ENCODE measurements at regions not wholly inside any gene's neighbourhood (a gene's known extent, or its start where the extent isn't known, plus 50 kb on each side); places are given as distances from the start of the nearest gene placed in this dataset.
"Not testable (repeated sequence)": the region's sequence is repeated elsewhere in the genome, so short reads cannot be mapped to it uniquely, and the experiment has no call there.

GRCh38 chr12:93978553-93978952 lies 169.8 kb upstream of the PLXNC1 start:
- no peak for DNase-seq (ENCODE audit: low read depth, low spot score)

GRCh38 chr12:93979189-93979588 lies 169.2 kb upstream of the PLXNC1 start:
- no peak for DNase-seq (ENCODE audit: low read depth, low spot score)

GRCh38 chr12:93980711-93981110 lies 167.7 kb upstream of the PLXNC1 start:
- DNase-seq (ENCODE audit: low read depth, low spot score) = no peak

- no peak for DNase-seq (ENCODE audit: low read depth, low spot score)
Observed at GRCh38 chr12:93981411-93981810, 167.0 kb upstream of the PLXNC1 start.

- DNase-seq (ENCODE audit: low read depth, low spot score) = peak; percentile 76
Observed at GRCh38 chr12:93982771-93983315, 165.5 kb upstream of the PLXNC1 start.

- no peak for DNase-seq (ENCODE audit: low read depth, low spot score)
Observed at GRCh38 chr12:93984005-93984404, 164.4 kb upstream of the PLXNC1 start.

- DNase-seq (ENCODE audit: low read depth, low spot score) = no peak
Observed at GRCh38 chr12:93989949-93990348, 158.4 kb upstream of the PLXNC1 start.

GRCh38 chr12:93990832-93991803 lies 157.3 kb upstream of the PLXNC1 start:
- no peak for DNase-seq (ENCODE audit: low read depth, low spot score)

- DNase-seq (ENCODE audit: low read depth, low spot score) = no peak
Observed at GRCh38 chr12:93991829-93992461, 156.4 kb upstream of the PLXNC1 start.

- no peak for DNase-seq (ENCODE audit: low read depth, low spot score)
Observed at GRCh38 chr12:93994721-93995120, 153.7 kb upstream of the PLXNC1 start.

GRCh38 chr12:93996321-93996720 lies 152.1 kb upstream of the PLXNC1 start:
- DNase-seq (ENCODE audit: low read depth, low spot score) = no peak

- DNase-seq (ENCODE audit: low read depth, low spot score) = no peak
Observed at GRCh38 chr12:94001691-94002090, 146.7 kb upstream of the PLXNC1 start.

- DNase-seq (ENCODE audit: low read depth, low spot score) = not testable (repeated sequence)
Observed at GRCh38 chr12:94002925-94003324, 145.5 kb upstream of the PLXNC1 start.

GRCh38 chr12:94007833-94008232 lies 140.5 kb upstream of the PLXNC1 start:
- DNase-seq (ENCODE audit: low read depth, low spot score) = not testable (repeated sequence)

GRCh38 chr12:94010307-94010706 lies 138.1 kb upstream of the PLXNC1 start:
- DNase-seq (ENCODE audit: low read depth, low spot score) = no peak

- DNase-seq (ENCODE audit: low read depth, low spot score) = no peak
Observed at GRCh38 chr12:94012071-94012470, 136.3 kb upstream of the PLXNC1 start.

GRCh38 chr12:94012590-94012989 lies 135.8 kb upstream of the PLXNC1 start:
- DNase-seq (ENCODE audit: low read depth, low spot score) = no peak

GRCh38 chr12:94017247-94017646 lies 131.1 kb upstream of the PLXNC1 start:
- not testable (repeated sequence) for DNase-seq (ENCODE audit: low read depth, low spot score)

GRCh38 chr12:94020335-94020734 lies 128.0 kb upstream of the PLXNC1 start:
- DNase-seq (ENCODE audit: low read depth, low spot score) = no peak

- no peak for DNase-seq (ENCODE audit: low read depth, low spot score)
Observed at GRCh38 chr12:94023879-94024278, 124.5 kb upstream of the PLXNC1 start.

GRCh38 chr12:94025068-94025467 lies 123.3 kb upstream of the PLXNC1 start:
- no peak for DNase-seq (ENCODE audit: low read depth, low spot score)

- no peak for DNase-seq (ENCODE audit: low read depth, low spot score)
Observed at GRCh38 chr12:94025756-94026155, 122.6 kb upstream of the PLXNC1 start.

- DNase-seq (ENCODE audit: low read depth, low spot score) = no peak
Observed at GRCh38 chr12:94026596-94026995, 121.8 kb upstream of the PLXNC1 start.

Measured in brain pericyte (primary cell).